Activated CD4-positive, alpha-beta T cell treated with anti-CD3 and anti-CD28 coated beads, Interleukin-2, amount 50 U/mL, for 48 hours (primary cell): ENCODE measurements at regions not wholly inside any gene's neighbourhood (a gene's known extent, or its start where the extent isn't known, plus 50 kb on each side); places are given as distances from the start of the nearest gene placed in this dataset.
"Not testable (repeated sequence)": the region's sequence is repeated elsewhere in the genome, so short reads cannot be mapped to it uniquely, and the experiment has no call there.

ENCODE experiments used
- DNase-seq, 2 experiments: peaks; one replicate each; pipeline ENCODE4 v3.0.0-alpha.2; 2020

GRCh38 chr12:88313554-88313953 lies 171.4 kb downstream of the TMTC3 start:
- no peak for DNase-seq

GRCh38 chr12:88314706-88315105 lies 172.6 kb downstream of the TMTC3 start:
- DNase-seq: no peak

GRCh38 chr12:88318726-88319125 lies 176.6 kb downstream of the TMTC3 start:
- no peak for DNase-seq

- no peak for DNase-seq
Observed at GRCh38 chr12:88325076-88325815, 183.1 kb downstream of the TMTC3 start.

GRCh38 chr12:88325816-88326189 lies 183.7 kb downstream of the TMTC3 start:
- DNase-seq: no peak

GRCh38 chr12:88327276-88327675 lies 185.2 kb downstream of the TMTC3 start:
- DNase-seq: no peak

- no peak for DNase-seq
Observed at GRCh38 chr12:88328090-88328489, 186.0 kb downstream of the TMTC3 start.

GRCh38 chr12:88329833-88330232 lies 187.7 kb downstream of the TMTC3 start:
- DNase-seq: no peak

- no peak for DNase-seq
Observed at GRCh38 chr12:88334271-88334670, 192.2 kb downstream of the TMTC3 start.

GRCh38 chr12:88336076-88336739 lies 194.1 kb downstream of the TMTC3 start:
- DNase-seq: no peak

- no peak for DNase-seq
Observed at GRCh38 chr12:88338486-88338885, 196.4 kb downstream of the TMTC3 start.

GRCh38 chr12:88339254-88339949 lies 197.3 kb downstream of the TMTC3 start:
- no peak for DNase-seq

- no peak for DNase-seq
Observed at GRCh38 chr12:88339966-88340365, 197.9 kb downstream of the TMTC3 start.

GRCh38 chr12:88342251-88342806 lies 200.2 kb downstream of the TMTC3 start:
- DNase-seq: no peak

- DNase-seq: no peak
Observed at GRCh38 chr12:88351146-88351545, 209.0 kb downstream of the TMTC3 start.

GRCh38 chr12:88354691-88355090 lies 212.6 kb downstream of the TMTC3 start:
- DNase-seq: no peak

GRCh38 chr12:88360343-88360742 lies 218.2 kb downstream of the TMTC3 start:
- no peak for DNase-seq

- no peak for DNase-seq
Observed at GRCh38 chr12:88361493-88361892, 218.8 kb downstream of the KITLG start.

- no peak for DNase-seq
Observed at GRCh38 chr12:88362439-88362838, 217.8 kb downstream of the KITLG start.

- no peak for DNase-seq
Observed at GRCh38 chr12:88365403-88365802, 214.9 kb downstream of the KITLG start.

GRCh38 chr12:88366101-88366500 lies 214.2 kb downstream of the KITLG start:
- no peak for DNase-seq

- no peak for DNase-seq
Observed at GRCh38 chr12:88367231-88367630, 213.0 kb downstream of the KITLG start.

GRCh38 chr12:88368077-88368476 lies 212.2 kb downstream of the KITLG start:
- not testable (repeated sequence) for DNase-seq
